Adrenal gland (tissue), 9 donors: ENCODE measurements at regions not wholly inside any gene's neighbourhood (a gene's known extent, or its start where the extent isn't known, plus 50 kb on each side); places are given as distances from the start of the nearest gene placed in this dataset.

Experiments used
- DNase-seq, 7 donors: peaks; one replicate each; pipeline ENCODE4 v3.0.0-alpha.2; 2019 to 2020
- H3K27ac ChIP-seq, 5 donors: fragments of 200-600 bp; sonication (generic) in 4 of 5; 1 replicate in 3 of 5; 2 replicates in 2 of 5; pipeline versions ENCODE4 v1.5.1 to v1.8.0; 2016 to 2020; ENCODE audit warnings: mild to moderate bottlenecking in 1 of 5
- H3K27me3 ChIP-seq: fragments of 200-600 bp; 2 replicates; pipeline ENCODE4 v1.8.0; 2021
- H3K36me3 ChIP-seq, 2 donors: fragments of 200-600 bp; replicated peaks in 1 of 2; 1 replicate in 1 of 2; 2 replicates in 1 of 2; pipeline versions ENCODE4 v1.5.1 to v1.8.0; 2018 to 2022
- H3K4me1 ChIP-seq, 2 donors: fragments of 200-600 bp; replicated peaks in 1 of 2; 1 replicate in 1 of 2; 2 replicates in 1 of 2; pipeline versions ENCODE4 v1.5.1 to v1.8.0; 2018 to 2021
- H3K4me3 ChIP-seq, 4 donors: fragments of 200-600 bp; sonication (generic) in 3 of 4; one replicate each; pipeline ENCODE4 v1.5.1; 2016 to 2018
- H3K9me3 ChIP-seq, 3 donors: fragments of 200-600 bp; sonication (generic) in 1 of 3; replicated peaks in 1 of 3; 1 replicate in 2 of 3; 2 replicates in 1 of 3; pipeline versions ENCODE4 v1.5.1 to v1.8.0; 2016 to 2021
- POLR2A ChIP-seq, 2 donors: fragments of 450-650 bp; IDR thresholded peaks; one replicate each; pipeline ENCODE4 v1.6.1; 2017; ENCODE audit warnings: antibody characterized with exemption in 2 of 2, mild to moderate bottlenecking in 2 of 2, moderate library complexity in 1 of 2
- WGBS, 4 donors: extraction: QIAGEN DNeasy Blood & Tissue Kit in 2 of 4; methylation state at CpG; one replicate each; pipeline versions ENCODE4 v1.1.5 to v1.1.7; 2013 to 2017; 5-methylcytosine and 5-hydroxymethylcytosine counted together
- intact Hi-C, 2 donors: fragments of 100-400 bp; cut with DNase I; formaldehyde crosslinking; loops; one replicate each; pipeline versions ENCODE4 v1.14.1 to v1.15.0; 2022 to 2023
- TF ChIP-seq, protein P1 (sequence below), 6 experiments: fragments of 450-650 bp in 4 of 6; fragments of 200-600 bp in 2 of 6; sonication (generic) in 1 of 6; IDR thresholded peaks; 1 replicate in 5 of 6; 2 replicates in 1 of 6; pipeline versions ENCODE4 v1.5.1 to v1.8.0; 2016 to 2021; ENCODE audit warnings: antibody characterized with exemption in 6 of 6, mild to moderate bottlenecking in 2 of 6, moderate library complexity in 1 of 6
- donor health status: healthy with polysubstance abuse.
- donor health status: Bipolar disorder and iron deficiency.
- donor health status: DM: yes; HTN: yes; CAD: no.
- donor health status: DM: no; HTN: no; CAD: no.
- donor health status: DM: no; HTN: no; CAD: no.

DNA sequence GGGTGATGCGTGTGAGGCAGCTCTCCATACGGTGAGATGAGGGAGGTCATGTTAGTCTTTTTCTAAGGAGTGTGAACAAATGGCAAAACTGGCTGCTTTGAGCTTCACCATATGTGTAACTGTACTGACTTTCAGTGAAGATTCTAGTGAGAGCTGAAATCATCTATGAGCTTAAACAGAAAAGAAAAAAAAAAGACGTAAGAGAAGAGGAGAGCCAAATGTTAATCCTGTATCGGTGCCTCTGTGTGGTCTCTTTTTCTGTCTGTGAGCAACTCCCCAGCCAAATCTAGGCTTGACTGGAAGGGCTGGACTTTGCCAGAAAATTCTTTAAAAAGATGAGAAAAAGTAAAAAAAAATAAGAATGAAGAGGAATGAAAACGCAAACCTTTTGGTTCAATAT is 209.7 kb upstream of the TUT7 start:
- Histone ChIP-seq H3K27me3 (no peaks in the 10 kb centered on the region), H3K9me3 (peaks cover 0 to 1% (median 0%) of the 10 kb centered on the region in 3 donors), H3K4me3 (no peak overlapping the region), H3K27ac (no peak overlapping the region), H3K36me3 (no peaks in the 10 kb centered on the region), H3K4me1 (no peaks in the 10 kb centered on the region)
- TF ChIP-seq POLR2A (IDR thresholded peaks at IDR 0.05): no peak
- TF ChIP-seq, protein P1, sequence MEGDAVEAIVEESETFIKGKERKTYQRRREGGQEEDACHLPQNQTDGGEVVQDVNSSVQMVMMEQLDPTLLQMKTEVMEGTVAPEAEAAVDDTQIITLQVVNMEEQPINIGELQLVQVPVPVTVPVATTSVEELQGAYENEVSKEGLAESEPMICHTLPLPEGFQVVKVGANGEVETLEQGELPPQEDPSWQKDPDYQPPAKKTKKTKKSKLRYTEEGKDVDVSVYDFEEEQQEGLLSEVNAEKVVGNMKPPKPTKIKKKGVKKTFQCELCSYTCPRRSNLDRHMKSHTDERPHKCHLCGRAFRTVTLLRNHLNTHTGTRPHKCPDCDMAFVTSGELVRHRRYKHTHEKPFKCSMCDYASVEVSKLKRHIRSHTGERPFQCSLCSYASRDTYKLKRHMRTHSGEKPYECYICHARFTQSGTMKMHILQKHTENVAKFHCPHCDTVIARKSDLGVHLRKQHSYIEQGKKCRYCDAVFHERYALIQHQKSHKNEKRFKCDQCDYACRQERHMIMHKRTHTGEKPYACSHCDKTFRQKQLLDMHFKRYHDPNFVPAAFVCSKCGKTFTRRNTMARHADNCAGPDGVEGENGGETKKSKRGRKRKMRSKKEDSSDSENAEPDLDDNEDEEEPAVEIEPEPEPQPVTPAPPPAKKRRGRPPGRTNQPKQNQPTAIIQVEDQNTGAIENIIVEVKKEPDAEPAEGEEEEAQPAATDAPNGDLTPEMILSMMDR (IDR thresholded peaks at IDR 0.05): no peak
- WGBS, 4 donors: 55 to 73% (median 71%) methylated on average over 5 of the region's 5 CpGs
- DNase-seq: no peak
- intact Hi-C loops: no loop called here

DNA sequence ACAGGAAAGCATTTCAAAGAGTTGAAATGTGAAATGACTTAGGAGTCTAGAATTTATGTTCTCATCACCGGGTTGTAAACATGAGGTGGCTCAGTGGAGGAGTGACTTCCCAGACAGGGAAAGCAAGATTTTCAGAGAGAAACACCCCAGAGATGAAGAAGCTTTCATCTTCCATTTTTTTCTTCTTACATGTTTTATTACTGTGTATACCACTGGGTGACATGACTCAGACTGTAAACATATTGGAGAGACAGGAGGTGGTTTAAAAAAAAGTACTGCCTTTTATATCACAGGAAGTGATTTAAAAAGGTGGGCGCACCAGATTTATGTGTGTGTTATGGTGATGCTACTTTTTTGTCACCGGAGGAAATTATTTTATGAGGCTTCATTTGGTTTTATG is 209.1 kb upstream of the TUT7 start:
- WGBS, 4 donors: 64 to 71% (median 68%) methylated on average over 3 of the region's 3 CpGs
- TF ChIP-seq POLR2A (IDR thresholded peaks at IDR 0.05): no peak
- Histone ChIP-seq H3K4me3 (no peak overlapping the region), H3K9me3 (no peaks in the 10 kb centered on the region), H3K36me3 (no peaks in the 10 kb centered on the region), H3K27ac (no peak overlapping the region), H3K27me3 (no peaks in the 10 kb centered on the region), H3K4me1 (no peaks in the 10 kb centered on the region)
- intact Hi-C loops: no loop called here
- DNase-seq: no peak

DNA sequence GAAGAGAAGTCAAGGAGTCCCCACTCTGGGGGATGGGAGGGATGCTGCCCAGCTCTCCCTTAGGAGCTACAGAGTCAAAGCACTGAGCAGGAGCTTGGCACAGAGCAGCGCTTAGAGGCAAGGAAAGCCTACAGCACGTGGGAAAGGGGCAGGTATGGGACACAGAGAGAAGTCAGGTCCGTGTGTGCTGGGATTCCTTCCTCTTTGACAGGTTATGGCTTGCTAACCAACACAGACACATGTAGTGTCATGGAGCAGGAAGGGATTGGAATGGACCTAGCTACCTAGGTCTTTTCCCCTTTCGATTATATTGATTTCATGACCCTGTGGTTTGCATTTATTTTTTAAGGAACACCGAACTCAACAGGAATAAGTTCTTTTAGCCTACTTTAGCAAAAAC is 208.5 kb upstream of the TUT7 start:
- DNase-seq: no peak
- Histone ChIP-seq H3K27me3 (no peaks in the 10 kb centered on the region), H3K4me1 (no peaks in the 10 kb centered on the region), H3K4me3 (no peak overlapping the region), H3K27ac (no peak overlapping the region), H3K36me3 (no peaks in the 10 kb centered on the region), H3K9me3 (no peaks in the 10 kb centered on the region)
- intact Hi-C loops: no loop called here
- 61 to 64% (median 62%) methylated on average over 5 of the region's 5 CpGs for WGBS, 4 donors
- TF ChIP-seq, protein P1 (IDR thresholded peaks at IDR 0.05): no peak
- TF ChIP-seq POLR2A (IDR thresholded peaks at IDR 0.05): no peak

DNA sequence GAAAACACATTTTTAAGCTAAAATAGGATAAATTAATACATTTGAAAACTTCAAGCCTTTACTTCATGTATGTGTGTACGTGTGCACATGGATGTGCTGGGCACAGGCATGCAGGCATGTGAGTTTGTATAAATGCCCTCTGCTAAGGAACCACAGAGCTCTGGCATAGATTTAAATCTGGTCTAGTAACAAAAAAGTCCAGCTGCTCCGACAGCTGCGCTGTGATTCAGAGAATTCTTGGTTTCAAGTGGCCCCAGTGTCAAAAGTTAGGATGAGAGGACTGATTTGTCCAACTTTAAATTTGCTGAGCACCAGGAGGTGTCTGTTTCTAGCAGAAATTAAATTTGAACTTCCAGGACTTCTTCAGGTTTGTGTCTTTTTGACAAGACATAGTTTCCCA is 203.7 kb upstream of the TUT7 start:
- Histone ChIP-seq H3K9me3 (no peaks in the 10 kb centered on the region), H3K36me3 (no peaks in the 10 kb centered on the region), H3K4me3 (no peak overlapping the region), H3K27ac (no peak overlapping the region), H3K27me3 (peaks cover 5% of the 10 kb centered on the region), H3K4me1 (no peaks in the 10 kb centered on the region)
- WGBS, 4 donors: 90 to 92% (median 91%) methylated on average over 3 of the region's 3 CpGs
- DNase-seq: no peak
- TF ChIP-seq, protein P1 (IDR thresholded peaks at IDR 0.05): no peak
- TF ChIP-seq POLR2A (IDR thresholded peaks at IDR 0.05): no peak
- intact Hi-C loops: no loop called here

DNA sequence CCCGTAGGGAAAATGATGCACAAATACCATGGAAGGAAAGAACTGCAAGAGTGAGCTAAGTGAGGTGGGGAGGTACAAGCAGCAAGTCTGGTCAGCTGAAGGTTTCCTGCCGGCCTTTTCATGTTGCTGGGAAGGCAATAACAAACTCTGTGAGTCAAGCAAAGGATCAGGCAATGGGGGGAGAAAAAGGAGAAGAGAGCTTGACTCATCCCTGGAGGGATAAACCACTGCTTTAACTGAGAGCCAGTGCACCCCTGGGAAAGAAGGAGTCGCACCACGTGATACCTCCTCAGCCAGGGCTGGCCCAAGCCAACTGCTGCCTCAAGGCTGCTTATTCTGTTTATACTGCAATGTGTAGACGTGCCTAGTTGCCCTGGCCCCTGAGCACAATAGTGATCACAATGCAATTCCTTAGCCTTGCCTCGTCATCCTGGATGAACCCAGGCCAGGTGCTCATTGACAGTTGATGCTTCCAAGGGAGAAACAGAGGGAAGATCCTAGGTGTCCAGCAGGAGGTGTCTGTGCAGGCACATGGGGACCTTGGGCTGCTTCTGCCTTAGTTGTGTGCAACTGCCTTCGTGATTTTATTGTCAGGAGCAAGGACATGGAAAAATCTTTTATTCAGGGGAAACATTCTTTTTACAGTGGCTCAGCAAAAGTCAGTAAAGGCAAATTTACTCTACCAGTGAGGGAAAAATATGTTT is 203.0 kb upstream of the TUT7 start:
- Histone ChIP-seq H3K4me1 (no peaks in the 10 kb centered on the region), H3K27me3 (peaks cover 5% of the 10 kb centered on the region), H3K36me3 (no peaks in the 10 kb centered on the region), H3K27ac (no peak overlapping the region), H3K4me3 (no peak overlapping the region), H3K9me3 (no peaks in the 10 kb centered on the region)
- intact Hi-C loops: no loop called here
- WGBS, 4 donors: 53 to 57% (median 55%) methylated on average over 6 to 7 of the region's 7 CpGs
- no peak for DNase-seq
- TF ChIP-seq, protein P1 (IDR thresholded peaks at IDR 0.05): no peak
- TF ChIP-seq POLR2A (IDR thresholded peaks at IDR 0.05): no peak
